Suprapubic skin (tissue), 3 donors: ENCODE measurements at regions not wholly inside any gene's neighbourhood (a gene's known extent, or its start where the extent isn't known, plus 50 kb on each side); places are given as distances from the start of the nearest gene placed in this dataset.

ENCODE experiments used
- POLR2AphosphoS5 ChIP-seq, 3 donors: sonication (generic); formaldehyde crosslinking; IDR thresholded peaks; one replicate each; pipeline ENCODE4 v1.6.1; 2017; ENCODE audit warnings: antibody characterized with exemption in 3 of 3
- TF ChIP-seq, protein P1 (sequence below), 2 donors: fragments of 200-600 bp in 1 of 2; fragments of 450-650 bp in 1 of 2; sonication (generic) in 1 of 2; IDR thresholded peaks; one replicate each; pipeline ENCODE4 v1.5.1; 2016 to 2019; ENCODE audit warnings: antibody characterized with exemption in 2 of 2, mild to moderate bottlenecking in 1 of 2, moderate library complexity in 1 of 2

DNA sequence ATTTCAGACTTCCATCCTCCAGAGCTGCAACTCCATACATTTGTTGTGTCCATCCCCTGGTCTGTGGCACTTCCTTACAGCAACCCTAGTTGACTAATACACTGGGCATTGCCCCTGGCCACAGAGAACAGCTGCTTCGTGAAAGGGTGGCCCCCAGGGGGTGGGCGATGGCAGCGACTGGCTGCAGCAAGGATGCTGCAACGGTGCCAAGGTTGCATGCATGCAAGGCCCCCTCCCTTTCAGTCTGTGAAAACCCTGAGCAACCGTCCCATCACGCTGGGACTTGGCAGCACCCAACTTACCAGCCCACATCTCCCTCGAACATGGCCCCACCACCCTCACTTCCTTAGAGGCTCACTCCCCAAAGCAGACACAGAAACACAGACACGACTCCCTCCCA lies 162.5 kb downstream of the MED10 start:
- no peak for TF ChIP-seq POLR2AphosphoS5 (IDR thresholded peaks at IDR 0.05)
- TF ChIP-seq, protein P1, sequence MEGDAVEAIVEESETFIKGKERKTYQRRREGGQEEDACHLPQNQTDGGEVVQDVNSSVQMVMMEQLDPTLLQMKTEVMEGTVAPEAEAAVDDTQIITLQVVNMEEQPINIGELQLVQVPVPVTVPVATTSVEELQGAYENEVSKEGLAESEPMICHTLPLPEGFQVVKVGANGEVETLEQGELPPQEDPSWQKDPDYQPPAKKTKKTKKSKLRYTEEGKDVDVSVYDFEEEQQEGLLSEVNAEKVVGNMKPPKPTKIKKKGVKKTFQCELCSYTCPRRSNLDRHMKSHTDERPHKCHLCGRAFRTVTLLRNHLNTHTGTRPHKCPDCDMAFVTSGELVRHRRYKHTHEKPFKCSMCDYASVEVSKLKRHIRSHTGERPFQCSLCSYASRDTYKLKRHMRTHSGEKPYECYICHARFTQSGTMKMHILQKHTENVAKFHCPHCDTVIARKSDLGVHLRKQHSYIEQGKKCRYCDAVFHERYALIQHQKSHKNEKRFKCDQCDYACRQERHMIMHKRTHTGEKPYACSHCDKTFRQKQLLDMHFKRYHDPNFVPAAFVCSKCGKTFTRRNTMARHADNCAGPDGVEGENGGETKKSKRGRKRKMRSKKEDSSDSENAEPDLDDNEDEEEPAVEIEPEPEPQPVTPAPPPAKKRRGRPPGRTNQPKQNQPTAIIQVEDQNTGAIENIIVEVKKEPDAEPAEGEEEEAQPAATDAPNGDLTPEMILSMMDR (IDR thresholded peaks at IDR 0.05): no peak
